ENCODE measurements at regions not wholly inside any gene's neighbourhood (a gene's known extent, or its start where the extent isn't known, plus 50 kb on each side); places are given as distances from the start of the nearest gene placed in this dataset.

DNA sequence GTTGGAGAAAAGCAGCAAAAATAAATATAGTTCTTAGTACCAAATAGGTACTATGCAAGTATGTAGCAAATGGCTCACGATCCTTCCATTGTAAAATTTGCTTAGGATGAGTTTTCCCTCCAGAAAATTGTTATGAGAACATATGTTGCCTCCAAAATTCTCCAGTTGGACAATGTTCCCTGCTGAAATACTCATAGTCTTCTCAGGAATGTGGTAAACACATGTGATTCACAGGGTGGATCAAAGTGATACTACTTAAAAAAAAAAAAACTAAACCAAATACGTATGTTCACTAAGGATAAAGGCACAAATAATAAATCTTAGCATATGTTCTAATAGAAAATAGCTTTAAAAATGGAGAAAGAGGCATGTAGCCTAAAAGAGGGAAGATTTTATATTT is 84.3 kb upstream of the ZNF385D start (continued):
- no peak for TF ChIP-seq ZNF626 (tag by site-specific recombination; IDR thresholded peaks at IDR 0.05)

DNA sequence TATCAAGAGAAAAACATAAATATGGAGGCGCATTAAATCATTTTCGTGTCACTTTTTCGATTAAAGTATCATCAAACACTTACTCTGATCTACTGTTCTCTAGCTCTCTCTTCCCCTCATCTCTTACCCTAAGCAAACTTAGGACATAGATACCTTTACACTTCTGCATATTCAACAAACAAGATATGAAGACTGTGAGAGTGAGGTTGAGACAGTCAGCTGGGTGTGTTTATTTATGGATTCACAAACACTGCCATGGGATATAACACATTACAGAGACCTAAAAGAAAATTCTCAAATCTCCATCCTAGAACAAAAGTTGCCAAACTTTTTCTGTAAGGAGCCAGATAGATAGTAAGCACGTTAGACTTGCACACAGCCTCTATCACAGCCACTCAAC is 85.2 kb upstream of the ZNF385D start:
- POLR2A ChIA-PET, result no interaction called here
- TF ChIP-seq, protein P1, sequence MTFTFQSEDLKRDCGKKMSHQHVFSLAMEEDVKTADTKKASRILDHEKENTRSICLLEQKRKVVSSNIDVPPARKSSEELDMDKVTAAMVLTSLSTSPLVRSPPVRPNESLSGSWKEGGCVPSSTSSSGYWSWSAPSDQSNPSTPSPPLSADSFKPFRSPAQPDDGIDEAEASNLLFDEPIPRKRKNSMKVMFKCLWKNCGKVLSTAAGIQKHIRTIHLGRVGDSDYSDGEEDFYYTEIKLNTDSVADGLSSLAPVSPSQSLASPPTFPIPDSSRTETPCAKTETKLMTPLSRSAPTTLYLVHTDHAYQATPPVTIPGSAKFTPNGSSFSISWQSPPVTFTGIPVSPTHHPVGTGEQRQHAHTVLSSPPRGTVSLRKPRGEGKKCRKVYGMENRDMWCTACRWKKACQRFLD (tag by site-specific recombination; IDR thresholded peaks at IDR 0.05), result no peak
- TF ChIP-seq ZNF624 (tag by site-specific recombination; IDR thresholded peaks at IDR 0.05) (no peak), ZNF707 (tag by site-specific recombination; IDR thresholded peaks at IDR 0.05) (no peak), ZSCAN30 (tag by site-specific recombination; IDR thresholded peaks at IDR 0.05) (no peak), ZNF394 (tag by site-specific recombination; IDR thresholded peaks at IDR 0.05; ENCODE audit: borderline replicate concordance) (no peak), ZNF19 (tag by site-specific recombination; IDR thresholded peaks at IDR 0.05; ENCODE audit: low read depth) (no peak), ZIC2 (tag by site-specific recombination; IDR thresholded peaks at IDR 0.05) (no peak)
- CTCF ChIA-PET, result no interaction called here
- Histone ChIP-seq H3K36me3 (ENCODE audit: control insufficient read depth in 2 of 2, insufficient read depth in 1 of 2, low read length in 2 of 2) (no peaks in the 10 kb centered on the region), H3K4me1 (ENCODE audit: control insufficient read depth, insufficient read depth, low read length) (no peaks in the 10 kb centered on the region), H3K4me3 (ENCODE audit: low read depth, low read length) (no peak overlapping the region), H3K27ac (ENCODE audit: extremely low read depth, low read depth, low read length) (no peak overlapping the region), H3K9me3 (ENCODE audit: control insufficient read depth, insufficient read depth, low read depth, low read length) (no peaks in the 10 kb centered on the region)

DNA sequence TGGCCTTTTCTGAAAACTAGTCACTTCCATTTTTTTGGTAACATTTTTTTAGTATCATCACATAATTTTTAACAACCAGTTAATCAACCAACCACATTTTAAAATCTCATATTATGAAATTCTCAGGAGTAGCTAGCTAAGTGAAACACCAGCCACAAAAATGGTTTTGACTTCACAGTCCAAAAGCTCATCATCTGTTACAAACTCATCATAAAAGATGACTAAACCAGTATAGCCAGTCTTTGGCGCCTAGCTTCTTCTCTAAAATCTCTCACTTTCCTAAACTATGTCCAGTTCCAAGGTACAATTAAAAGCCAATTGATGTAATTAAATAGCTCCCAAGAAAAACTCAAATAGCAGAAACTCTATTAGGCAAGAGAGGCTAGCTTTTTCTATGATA is 88.2 kb upstream of the ZNF385D start:
- H3K27ac ChIP-seq (ENCODE audit: extremely low read depth, low read depth, low read length), result no peak overlapping the region
- H3K9me3 ChIP-seq (ENCODE audit: control insufficient read depth, insufficient read depth, low read depth, low read length), result no peaks in the 10 kb centered on the region
- ChIA-PET CTCF (no interaction called here), POLR2A (no interaction called here)
- H3K4me3 ChIP-seq (ENCODE audit: low read depth, low read length), result no peak overlapping the region
- no peaks in the 10 kb centered on the region for H3K36me3 ChIP-seq (ENCODE audit: control insufficient read depth in 2 of 2, insufficient read depth in 1 of 2, low read length in 2 of 2)
- TF ChIP-seq ZNF529 (tag by site-specific recombination; IDR thresholded peaks at IDR 0.05; ENCODE audit: insufficient replicate concordance) (no peak), GFI1B (tag by site-specific recombination; IDR thresholded peaks at IDR 0.05) (no peak), ZNF121 (tag by site-specific recombination; IDR thresholded peaks at IDR 0.05) (no peak), ZNF843 (tag by site-specific recombination; IDR thresholded peaks at IDR 0.05) (no peak), ZBTB8A (tag by site-specific recombination; IDR thresholded peaks at IDR 0.05) (no peak), ZNF544 (tag by site-specific recombination; IDR thresholded peaks at IDR 0.05) (no peak), GLI4 (tag by site-specific recombination; IDR thresholded peaks at IDR 0.05) (no peak), TCF7L2 (IDR thresholded peaks at IDR 0.05; ENCODE audit: borderline replicate concordance, low read depth, low read length) (no peak), FEZF1 (tag by site-specific recombination; IDR thresholded peaks at IDR 0.05) (no peak), SP3 (tag by site-specific recombination; IDR thresholded peaks at IDR 0.05) (no peak), ZNF138 (tag by site-specific recombination; IDR thresholded peaks at IDR 0.05; ENCODE audit: borderline replicate concordance) (no peak), MYNN (tag by site-specific recombination; IDR thresholded peaks at IDR 0.05; ENCODE audit: borderline replicate concordance) (no peak)
- TF ChIP-seq, protein P2, sequence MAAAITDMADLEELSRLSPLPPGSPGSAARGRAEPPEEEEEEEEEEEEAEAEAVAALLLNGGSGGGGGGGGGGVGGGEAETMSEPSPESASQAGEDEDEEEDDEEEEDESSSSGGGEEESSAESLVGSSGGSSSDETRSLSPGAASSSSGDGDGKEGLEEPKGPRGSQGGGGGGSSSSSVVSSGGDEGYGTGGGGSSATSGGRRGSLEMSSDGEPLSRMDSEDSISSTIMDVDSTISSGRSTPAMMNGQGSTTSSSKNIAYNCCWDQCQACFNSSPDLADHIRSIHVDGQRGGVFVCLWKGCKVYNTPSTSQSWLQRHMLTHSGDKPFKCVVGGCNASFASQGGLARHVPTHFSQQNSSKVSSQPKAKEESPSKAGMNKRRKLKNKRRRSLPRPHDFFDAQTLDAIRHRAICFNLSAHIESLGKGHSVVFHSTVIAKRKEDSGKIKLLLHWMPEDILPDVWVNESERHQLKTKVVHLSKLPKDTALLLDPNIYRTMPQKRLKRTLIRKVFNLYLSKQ (tag by site-specific recombination; IDR thresholded peaks at IDR 0.05; ENCODE audit: borderline replicate concordance), result no peak
- no peaks in the 10 kb centered on the region for H3K4me1 ChIP-seq (ENCODE audit: control insufficient read depth, insufficient read depth, low read length)

DNA sequence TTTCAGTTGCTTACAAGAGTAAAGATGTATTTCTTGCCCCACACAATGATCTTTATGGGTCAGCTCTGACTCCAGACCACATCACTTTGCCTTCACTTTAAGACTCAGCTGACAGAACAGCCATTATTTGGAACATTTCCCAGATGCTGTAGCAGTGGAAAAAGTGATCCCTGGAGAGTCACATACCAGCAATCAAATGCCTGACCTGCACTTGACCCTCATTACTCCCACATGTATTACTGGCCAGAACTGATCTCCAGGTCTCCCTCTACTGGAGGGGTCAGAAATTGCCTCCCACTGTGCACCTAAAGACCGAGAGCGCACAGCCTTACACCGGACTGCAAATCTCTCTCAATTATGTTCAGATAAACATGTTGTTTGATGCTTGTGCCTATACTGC is 88.6 kb upstream of the ZNF385D start:
- Histone ChIP-seq H3K4me1 (ENCODE audit: control insufficient read depth, insufficient read depth, low read length) (no peaks in the 10 kb centered on the region), H3K9me3 (ENCODE audit: control insufficient read depth, insufficient read depth, low read depth, low read length) (no peaks in the 10 kb centered on the region), H3K27ac (ENCODE audit: extremely low read depth, low read depth, low read length) (no peak overlapping the region), H3K4me3 (ENCODE audit: low read depth, low read length) (no peak overlapping the region), H3K36me3 (ENCODE audit: control insufficient read depth in 2 of 2, insufficient read depth in 1 of 2, low read length in 2 of 2) (no peaks in the 10 kb centered on the region)
- ChIA-PET POLR2A (no interaction called here), CTCF (no interaction called here)
- no peak for TF ChIP-seq ZNF549 (tag by site-specific recombination; IDR thresholded peaks at IDR 0.05)
- no peak for TF ChIP-seq ZNF140 (tag by site-specific recombination; IDR thresholded peaks at IDR 0.05)
- no peak for TF ChIP-seq ZNF707 (tag by site-specific recombination; IDR thresholded peaks at IDR 0.05)
- no peak for TF ChIP-seq ZNF501 (tag by site-specific recombination; IDR thresholded peaks at IDR 0.05)
- TF ChIP-seq KLF16 (tag by site-specific recombination; IDR thresholded peaks at IDR 0.05), result no peak
- no peak for TF ChIP-seq GFI1B (tag by site-specific recombination; IDR thresholded peaks at IDR 0.05)
- TF ChIP-seq, protein P3, sequence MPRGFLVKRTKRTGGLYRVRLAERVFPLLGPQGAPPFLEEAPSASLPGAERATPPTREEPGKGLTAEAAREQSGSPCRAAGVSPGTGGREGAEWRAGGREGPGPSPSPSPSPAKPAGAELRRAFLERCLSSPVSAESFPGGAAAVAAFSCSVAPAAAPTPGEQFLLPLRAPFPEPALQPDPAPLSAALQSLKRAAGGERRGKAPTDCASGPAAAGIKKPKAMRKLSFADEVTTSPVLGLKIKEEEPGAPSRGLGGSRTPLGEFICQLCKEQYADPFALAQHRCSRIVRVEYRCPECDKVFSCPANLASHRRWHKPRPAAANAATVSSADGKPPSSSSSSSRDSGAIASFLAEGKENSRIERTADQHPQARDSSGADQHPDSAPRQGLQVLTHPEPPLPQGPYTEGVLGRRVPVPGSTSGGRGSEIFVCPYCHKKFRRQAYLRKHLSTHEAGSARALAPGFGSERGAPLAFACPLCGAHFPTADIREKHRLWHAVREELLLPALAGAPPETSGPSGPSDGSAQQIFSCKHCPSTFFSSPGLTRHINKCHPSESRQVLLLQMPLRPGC (tag by site-specific recombination; IDR thresholded peaks at IDR 0.05), result no peak

All from HEK293 (cell line).